CD4-positive, alpha-beta T cell (primary cell): ENCODE measurements at regions not wholly inside any gene's neighbourhood (a gene's known extent, or its start where the extent isn't known, plus 50 kb on each side); places are given as distances from the start of the nearest gene placed in this dataset.

Experiments
- ATAC-seq: fragments of 200-7000 bp; cut with Tn5 transposase; one replicate; pipeline ENCODE4 v1.10.0; 2022; ENCODE audit warnings: mild to moderate bottlenecking; ENCODE audit not compliant: poor library complexity
- CTCF ChIA-PET: fragments of 350-600 bp; sonication (Branson Sonifier 250); formaldehyde crosslinking; loops from one replicate; lab custom pipeline; 2021; ENCODE audit warnings: antibody characterized with exemption, inconsistent platforms; lab: Charles Lee
- POLR2A ChIA-PET: fragments of 350-600 bp; sonication (Branson Sonifier 250); formaldehyde crosslinking; loops from one replicate; lab custom pipeline; 2021; ENCODE audit warnings: antibody characterized with exemption, inconsistent platforms; lab: Charles Lee
- DNase-seq, 14 experiments: peaks; one replicate each; pipeline ENCODE4 v3.0.0-alpha.2; 2013 to 2020; ENCODE audit warnings: mixed read lengths in 2 of 14
- H3K27ac ChIP-seq, 2 donors: one replicate each; pipeline versions ENCODE4 v1.5.1 to v1.7.0; 2013; ENCODE audit warnings: low read length in 2 of 2, low read depth in 1 of 2, mild to moderate bottlenecking in 1 of 2
- H3K27me3 ChIP-seq, 2 experiments: 1 replicate in 1 of 2; 2 replicates in 1 of 2; pipeline versions ENCODE4 v1.6.1 to v1.7.0; 2013; ENCODE audit warnings: low read length in 2 of 2, control low read depth in 1 of 2, mild to moderate bottlenecking in 1 of 2, moderate library complexity in 1 of 2; ENCODE audit not compliant: insufficient read depth in 2 of 2, control insufficient read depth in 1 of 2
- H3K36me3 ChIP-seq: one replicate; pipeline ENCODE4 v1.6.1; 2013; ENCODE audit warnings: low read length, control low read depth; ENCODE audit not compliant: insufficient read depth
- H3K4me1 ChIP-seq: one replicate; pipeline ENCODE4 v1.6.1; 2013; ENCODE audit warnings: low read length, control low read depth; ENCODE audit not compliant: insufficient read depth
- H3K4me3 ChIP-seq: one replicate; pipeline ENCODE4 v1.5.1; 2013; ENCODE audit warnings: mild to moderate bottlenecking, low read length, moderate library complexity
- H3K9me3 ChIP-seq, 2 experiments: 1 replicate in 1 of 2; 2 replicates in 1 of 2; pipeline versions ENCODE4 v1.6.1 to v1.7.0; 2013; ENCODE audit warnings: low read length in 2 of 2, mild to moderate bottlenecking in 2 of 2, control low read depth in 1 of 2, moderate library complexity in 1 of 2; ENCODE audit not compliant: control insufficient read depth in 1 of 2, insufficient read depth in 1 of 2
- H3K27ac Mint-ChIP-seq: one replicate; pipeline ENCODE4 v1.8.0; 2020; ENCODE audit warnings: mixed read lengths
- H3K27me3 Mint-ChIP-seq: one replicate; pipeline ENCODE4 v1.8.0; 2021; ENCODE audit warnings: mixed read lengths
- H3K36me3 Mint-ChIP-seq: one replicate; pipeline ENCODE4 v1.8.0; 2021; ENCODE audit warnings: low read depth, mixed read lengths
- H3K4me1 Mint-ChIP-seq: one replicate; pipeline ENCODE4 v1.8.0; 2021; ENCODE audit warnings: low read depth, mixed read lengths
- H3K4me3 Mint-ChIP-seq: one replicate; pipeline ENCODE4 v1.8.0; 2020; ENCODE audit warnings: mild to moderate bottlenecking, mixed read lengths
- H3K9me3 Mint-ChIP-seq: one replicate; pipeline ENCODE4 v1.8.0; 2020; ENCODE audit warnings: mixed read lengths
- intact Hi-C, 2 experiments: fragments of 100-400 bp; cut with DNase I in 1 of 2; cut with micrococcal nuclease in 1 of 2; formaldehyde crosslinking; loops; one replicate each; pipeline versions ENCODE4 v1.15.1 to v1.9.0; 2023 to 2025; cut with DNase I, micrococcal nuclease
- TF ChIP-seq, protein P1 (sequence below): fragments of 200-600 bp; IDR thresholded peaks from one replicate; pipeline ENCODE4 v1.8.0; 2022; ENCODE audit warnings: antibody characterized with exemption, mild to moderate bottlenecking

DNA sequence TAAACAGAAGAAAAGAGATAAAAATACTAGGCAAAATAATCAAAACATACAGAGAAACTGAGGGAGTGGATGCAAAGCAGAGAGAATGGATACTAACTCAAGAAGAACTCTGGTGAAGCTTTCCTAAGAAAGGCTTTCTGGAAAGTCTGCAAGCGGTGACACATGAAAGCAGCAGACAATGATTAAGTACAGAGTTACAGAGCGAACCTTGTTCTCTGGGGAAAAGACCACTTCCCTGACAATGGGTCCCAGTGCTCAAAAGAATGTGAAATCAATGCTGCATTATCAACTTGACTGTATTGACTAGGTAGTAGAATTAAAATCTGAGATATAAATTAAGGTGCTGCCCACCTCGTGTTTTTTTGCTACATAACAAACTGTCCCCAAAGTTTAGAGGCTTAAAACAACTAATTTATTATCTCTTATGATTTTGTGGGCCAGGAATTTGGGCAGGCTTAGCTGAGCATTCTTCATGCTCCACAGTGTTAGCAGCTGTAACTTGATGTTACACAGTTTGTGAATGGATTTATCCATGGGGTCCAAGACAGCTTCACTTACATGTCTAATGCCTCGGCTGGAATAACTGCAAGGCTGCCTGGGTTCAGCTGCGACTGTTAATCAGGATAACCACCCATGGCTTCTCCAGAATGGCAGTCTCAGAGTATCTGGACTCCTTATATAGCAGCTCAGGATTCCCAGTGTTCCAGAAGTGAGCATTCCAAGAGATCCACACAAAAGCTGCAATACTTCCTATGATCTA is 106.9 kb upstream of the INPP4B start:
- CTCF ChIA-PET, result no interaction called here
- POLR2A ChIA-PET, result no interaction called here
- Histone ChIP-seq H3K27me3 (no peaks in the 10 kb centered on the region), H3K9me3 (peaks cover 6 to 7% of the 10 kb centered on the region in 2 experiments), H3K4me1 (no peaks in the 10 kb centered on the region), H3K27ac (no peak overlapping the region), H3K4me3 (no peak overlapping the region), H3K36me3 (no peaks in the 10 kb centered on the region)
- Mint-ChIP-seq H3K4me3 (no peak overlapping the region), H3K27ac (no peak overlapping the region), H3K36me3 (no peaks in the 10 kb centered on the region), H3K27me3 (no peaks in the 10 kb centered on the region), H3K9me3 (no peaks in the 10 kb centered on the region), H3K4me1 (no peaks in the 10 kb centered on the region)
- no peak for ATAC-seq
- TF ChIP-seq, protein P1, sequence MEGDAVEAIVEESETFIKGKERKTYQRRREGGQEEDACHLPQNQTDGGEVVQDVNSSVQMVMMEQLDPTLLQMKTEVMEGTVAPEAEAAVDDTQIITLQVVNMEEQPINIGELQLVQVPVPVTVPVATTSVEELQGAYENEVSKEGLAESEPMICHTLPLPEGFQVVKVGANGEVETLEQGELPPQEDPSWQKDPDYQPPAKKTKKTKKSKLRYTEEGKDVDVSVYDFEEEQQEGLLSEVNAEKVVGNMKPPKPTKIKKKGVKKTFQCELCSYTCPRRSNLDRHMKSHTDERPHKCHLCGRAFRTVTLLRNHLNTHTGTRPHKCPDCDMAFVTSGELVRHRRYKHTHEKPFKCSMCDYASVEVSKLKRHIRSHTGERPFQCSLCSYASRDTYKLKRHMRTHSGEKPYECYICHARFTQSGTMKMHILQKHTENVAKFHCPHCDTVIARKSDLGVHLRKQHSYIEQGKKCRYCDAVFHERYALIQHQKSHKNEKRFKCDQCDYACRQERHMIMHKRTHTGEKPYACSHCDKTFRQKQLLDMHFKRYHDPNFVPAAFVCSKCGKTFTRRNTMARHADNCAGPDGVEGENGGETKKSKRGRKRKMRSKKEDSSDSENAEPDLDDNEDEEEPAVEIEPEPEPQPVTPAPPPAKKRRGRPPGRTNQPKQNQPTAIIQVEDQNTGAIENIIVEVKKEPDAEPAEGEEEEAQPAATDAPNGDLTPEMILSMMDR, result no peak
- intact Hi-C loops, result no loop called here
- DNase-seq, result no peak

DNA sequence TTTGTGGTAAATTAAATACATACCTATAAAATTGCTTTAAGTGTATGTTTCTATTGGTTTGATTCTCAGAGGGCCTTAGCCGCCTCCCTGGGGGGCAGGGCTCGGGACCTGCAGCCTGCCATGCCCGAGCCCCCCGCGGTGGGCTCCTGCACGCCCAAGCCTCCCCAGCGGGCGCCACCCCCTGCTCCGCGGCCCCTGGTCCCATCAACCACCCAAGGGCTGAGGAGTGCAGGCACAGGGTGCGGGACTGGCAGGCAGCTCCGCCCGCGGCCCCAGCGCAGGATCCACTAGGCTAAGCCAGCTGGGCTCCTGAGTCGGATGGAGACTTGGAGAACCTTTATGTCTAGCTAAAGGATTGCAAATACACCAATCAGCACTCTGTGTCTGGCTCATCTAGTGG is 108.3 kb upstream of the INPP4B start:
- ATAC-seq, result no peak
- CTCF ChIA-PET, result no interaction called here
- TF ChIP-seq, protein P1, result no peak

DNA sequence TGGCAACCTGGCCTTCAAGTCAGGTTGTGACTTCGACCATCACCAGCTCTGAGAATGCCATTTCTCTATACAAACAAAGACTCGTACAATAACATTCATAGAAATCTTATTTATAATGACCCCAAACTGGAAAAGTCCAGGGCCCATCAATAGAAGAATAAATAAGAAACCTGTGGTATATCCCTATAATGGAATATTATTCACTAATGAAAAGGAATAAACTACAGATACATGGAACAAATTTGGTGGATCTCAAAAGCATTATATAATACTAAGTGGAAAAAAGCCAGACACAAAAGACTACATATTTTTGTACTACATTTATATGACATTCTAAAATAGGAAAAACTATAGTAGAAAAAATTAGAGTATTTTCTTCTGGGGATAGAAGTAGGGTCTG is 109.4 kb upstream of the INPP4B start:
- Mint-ChIP-seq H3K27me3 (no peaks in the 10 kb centered on the region), H3K9me3 (no peaks in the 10 kb centered on the region), H3K36me3 (no peaks in the 10 kb centered on the region), H3K4me3 (no peak overlapping the region), H3K27ac (no peak overlapping the region), H3K4me1 (no peaks in the 10 kb centered on the region)
- CTCF ChIA-PET, result no interaction called here
- Histone ChIP-seq H3K4me3 (no peak overlapping the region), H3K27me3 (no peaks in the 10 kb centered on the region), H3K4me1 (no peaks in the 10 kb centered on the region), H3K27ac (no peak overlapping the region), H3K9me3 (peaks cover 6 to 7% of the 10 kb centered on the region in 2 experiments), H3K36me3 (no peaks in the 10 kb centered on the region)
- ATAC-seq (no peak), DNase-seq (no peak)
- TF ChIP-seq, protein P1, result no peak
- intact Hi-C loops, result no loop called here
- POLR2A ChIA-PET, result no interaction called here

More for the DNA sequence above, 108.3 kb upstream of the INPP4B start:
- Histone ChIP-seq H3K4me1 (no peaks in the 10 kb centered on the region), H3K36me3 (no peaks in the 10 kb centered on the region), H3K27ac (no peak overlapping the region), H3K4me3 (no peak overlapping the region), H3K27me3 (no peaks in the 10 kb centered on the region), H3K9me3 (peaks cover 6 to 7% of the 10 kb centered on the region in 2 experiments)
- no peaks in the 10 kb centered on the region for H3K4me1 Mint-ChIP-seq
- no peaks in the 10 kb centered on the region for H3K27me3 Mint-ChIP-seq
- H3K9me3 Mint-ChIP-seq, result no peaks in the 10 kb centered on the region
- intact Hi-C loops, result no loop called here
- no peak for DNase-seq
- POLR2A ChIA-PET, result no interaction called here
- no peaks in the 10 kb centered on the region for H3K36me3 Mint-ChIP-seq
- no peak overlapping the region for H3K4me3 Mint-ChIP-seq
- no peak overlapping the region for H3K27ac Mint-ChIP-seq
